Umbilical cord (tissue), 1 donor: ENCODE measurements at regions not wholly inside any gene's neighbourhood (a gene's known extent, or its start where the extent isn't known, plus 50 kb on each side); places are given as distances from the start of the nearest gene placed in this dataset.

Experiments used
- DNase-seq: peaks from one replicate; pipeline ENCODE4 v3.0.0-alpha.2; 2015; ENCODE audit warnings: low spot score

GRCh38 chr7:9846902-9847301 is 1126.8 kb upstream of the PHF14 start:
- DNase-seq = no peak

GRCh38 chr7:9854605-9855004 is 1119.1 kb upstream of the PHF14 start:
- no peak for DNase-seq

- DNase-seq = no peak
Observed at GRCh38 chr7:9856668-9857067, 1117.0 kb upstream of the PHF14 start.

- DNase-seq = no peak
Observed at GRCh38 chr7:9863545-9863944, 1110.1 kb upstream of the PHF14 start.

GRCh38 chr7:9869151-9869550 is 1104.5 kb upstream of the PHF14 start:
- DNase-seq = no peak

GRCh38 chr7:9869566-9869965 is 1104.1 kb upstream of the PHF14 start:
- no peak for DNase-seq

GRCh38 chr7:9870674-9871073 is 1103.0 kb upstream of the PHF14 start:
- no peak for DNase-seq

- no peak for DNase-seq
Observed at GRCh38 chr7:9874182-9874581, 1099.5 kb upstream of the PHF14 start.

- DNase-seq = no peak
Observed at GRCh38 chr7:9876053-9876452, 1097.6 kb upstream of the PHF14 start.

- DNase-seq = no peak
Observed at GRCh38 chr7:9889554-9889953, 1084.1 kb upstream of the PHF14 start.

GRCh38 chr7:9890092-9890491 is 1083.6 kb upstream of the PHF14 start:
- DNase-seq = no peak

GRCh38 chr7:9891056-9891455 is 1082.6 kb upstream of the PHF14 start:
- no peak for DNase-seq

GRCh38 chr7:9900339-9900738 is 1073.3 kb upstream of the PHF14 start:
- no peak for DNase-seq

GRCh38 chr7:9921326-9921725 is 1052.3 kb upstream of the PHF14 start:
- DNase-seq = no peak

- no peak for DNase-seq
Observed at GRCh38 chr7:9937944-9938631, 1035.6 kb upstream of the PHF14 start.

GRCh38 chr7:9939176-9939575 is 1034.5 kb upstream of the PHF14 start:
- DNase-seq = no peak

- DNase-seq = no peak
Observed at GRCh38 chr7:9945131-9945530, 1028.5 kb upstream of the PHF14 start.

- DNase-seq = no peak
Observed at GRCh38 chr7:9945857-9946256, 1027.8 kb upstream of the PHF14 start.

GRCh38 chr7:9955138-9955537 is 1018.5 kb upstream of the PHF14 start:
- DNase-seq = no peak

- DNase-seq = no peak
Observed at GRCh38 chr7:9958486-9958885, 1015.2 kb upstream of the PHF14 start.

- DNase-seq = no peak
Observed at GRCh38 chr7:9960460-9960859, 1013.2 kb upstream of the PHF14 start.

- DNase-seq = no peak
Observed at GRCh38 chr7:9961161-9961922, 1012.3 kb upstream of the PHF14 start.

- DNase-seq = no peak
Observed at GRCh38 chr7:9962742-9963141, 1010.9 kb upstream of the PHF14 start.
